ENCODE measurements at regions not wholly inside any gene's neighbourhood (a gene's known extent, or its start where the extent isn't known, plus 50 kb on each side); places are given as distances from the start of the nearest gene placed in this dataset.

GRCh38 chr10:1923586-1923985 is 186.3 kb upstream of the ADARB2 start:
- Mint-ChIP-seq H3K27ac (peak overlapping the region in 6 of 9 donors; percentile 2 to 87 (median 20)), H3K4me1 (peaks cover 0 to 22% (median 14%) of the 10 kb centered on the region in 7 donors), H3K27me3 (peaks cover 0 to 6% (median 0%) of the 10 kb centered on the region in 5 donors), H3K9me3 (peaks cover 0 to 7% (median 0%) of the 10 kb centered on the region in 11 donors), H3K4me3 (peak overlapping the region in 1 of 10 donors; percentile 26), H3K36me3 (peaks cover 0 to 2% (median 0%) of the 10 kb centered on the region in 5 donors)
- H3K27ac ChIP-seq (ENCODE audit: low read depth, low read length), result no peak overlapping the region
- H3K9me3 ChIP-seq (ENCODE audit: control insufficient read depth in 2 of 3, low read length in 3 of 3), result no peaks in the 10 kb centered on the region
- CTCF ChIA-PET, result interaction anchor here (0.9 kb wide), 1 partner anchor 12 kb away, joined by 3 read pairs; no protein-coding TSS in a partner anchor
- ATAC-seq (no peak), DNase-seq (peak in 5 of 9 donors; percentile 16 to 42 (median 33))
- H3K27me3 ChIP-seq (ENCODE audit: control insufficient read depth in 2 of 2, insufficient read depth in 2 of 2, low read length in 2 of 2), result no peaks in the 10 kb centered on the region
- peaks cover 0 to 4% of the 10 kb centered on the region in 2 donors for H3K4me1 ChIP-seq (ENCODE audit: control insufficient read depth in 2 of 2, insufficient read depth in 2 of 2, low read length in 2 of 2)
- intact Hi-C loops (cut with micrococcal nuclease), result no loop called here
- no peak overlapping the region for H3K4me3 ChIP-seq (ENCODE audit: low read length)
- POLR2A ChIA-PET, result no interaction called here
- H3K36me3 ChIP-seq (ENCODE audit: control insufficient read depth in 2 of 3, insufficient read depth in 3 of 3, low read length in 3 of 3), result no peaks in the 10 kb centered on the region

- no peak for ATAC-seq
- peaks cover 0 to 19% (median 14%) of the 10 kb centered on the region in 7 donors for H3K4me1 Mint-ChIP-seq
- H3K9me3 Mint-ChIP-seq, result peaks cover 0 to 19% (median 0%) of the 10 kb centered on the region in 11 donors
- H3K4me3 Mint-ChIP-seq, result no peak overlapping the region
- intact Hi-C loops (cut with micrococcal nuclease), result no loop called here
- Histone ChIP-seq H3K27me3 (ENCODE audit: control insufficient read depth in 2 of 2, insufficient read depth in 2 of 2, low read length in 2 of 2) (no peaks in the 10 kb centered on the region), H3K36me3 (ENCODE audit: control insufficient read depth in 2 of 3, insufficient read depth in 3 of 3, low read length in 3 of 3) (no peaks in the 10 kb centered on the region), H3K9me3 (ENCODE audit: control insufficient read depth in 2 of 3, low read length in 3 of 3) (no peaks in the 10 kb centered on the region), H3K27ac (ENCODE audit: low read depth, low read length) (no peak overlapping the region), H3K4me1 (ENCODE audit: control insufficient read depth in 2 of 2, insufficient read depth in 2 of 2, low read length in 2 of 2) (peaks cover 0 to 4% of the 10 kb centered on the region in 2 donors), H3K4me3 (ENCODE audit: low read length) (no peak overlapping the region)
- no peak overlapping the region for H3K27ac Mint-ChIP-seq
- CTCF ChIA-PET, result no interaction called here
- POLR2A ChIA-PET, result interaction anchor here (1.1 to 1.6 kb wide), 2 partner anchors 11 to 18 kb away, joined by 3 read pairs; no protein-coding TSS in a partner anchor
- H3K27me3 Mint-ChIP-seq, result peaks cover 0 to 4% (median 0%) of the 10 kb centered on the region in 5 donors
- H3K36me3 Mint-ChIP-seq, result peaks cover 0 to 2% (median 0%) of the 10 kb centered on the region in 5 donors
- no peak for DNase-seq
Measured at GRCh38 chr10:1920941-1921340, 183.6 kb upstream of the ADARB2 start.

DNA sequence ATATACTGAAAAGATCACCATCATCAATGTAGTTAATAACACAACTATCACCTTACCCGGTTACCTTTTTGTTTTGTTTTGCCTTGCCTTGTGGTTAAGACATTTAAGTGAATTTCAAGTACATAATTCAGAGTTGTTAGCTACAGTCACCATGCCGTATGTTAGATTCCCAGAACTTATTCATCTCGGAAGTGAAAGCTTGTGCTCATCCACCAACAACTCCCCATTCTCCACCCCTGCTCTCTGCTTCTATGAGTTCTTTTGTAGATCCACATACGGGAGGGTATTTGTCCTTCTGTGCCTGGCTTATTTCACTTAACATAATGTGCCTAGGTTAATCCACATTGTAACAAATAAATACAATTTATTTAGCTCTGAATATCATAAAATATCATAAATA is 182.8 kb upstream of the ADARB2 start:
- intact Hi-C loops (cut with micrococcal nuclease), result no loop called here
- DNase-seq (no peak), ATAC-seq (no peak)
- H3K27ac ChIP-seq (ENCODE audit: low read depth, low read length), result no peak overlapping the region
- POLR2A ChIA-PET, result no interaction called here
- no peaks in the 10 kb centered on the region for H3K27me3 ChIP-seq (ENCODE audit: control insufficient read depth in 2 of 2, insufficient read depth in 2 of 2, low read length in 2 of 2)
- H3K9me3 ChIP-seq (ENCODE audit: control insufficient read depth in 2 of 3, low read length in 3 of 3), result no peaks in the 10 kb centered on the region
- CTCF ChIA-PET, result no interaction called here
- H3K27ac Mint-ChIP-seq, result peak overlapping the region in 1 of 9 donors; percentile 45
- H3K27me3 Mint-ChIP-seq, result peaks cover 0 to 4% (median 0%) of the 10 kb centered on the region in 5 donors
- H3K4me3 ChIP-seq (ENCODE audit: low read length), result no peak overlapping the region
- peaks cover 0 to 19% (median 14%) of the 10 kb centered on the region in 7 donors for H3K4me1 Mint-ChIP-seq
- peaks cover 0 to 4% of the 10 kb centered on the region in 2 donors for H3K4me1 ChIP-seq (ENCODE audit: control insufficient read depth in 2 of 2, insufficient read depth in 2 of 2, low read length in 2 of 2)
- no peaks in the 10 kb centered on the region for H3K36me3 ChIP-seq (ENCODE audit: control insufficient read depth in 2 of 3, insufficient read depth in 3 of 3, low read length in 3 of 3)
- peak overlapping the region in 1 of 10 donors; percentile 10 for H3K4me3 Mint-ChIP-seq
- peaks cover 0 to 2% (median 0%) of the 10 kb centered on the region in 5 donors for H3K36me3 Mint-ChIP-seq
- H3K9me3 Mint-ChIP-seq, result peaks cover 0 to 19% (median 0%) of the 10 kb centered on the region in 11 donors

- no peaks in the 10 kb centered on the region for H3K4me1 ChIP-seq (ENCODE audit: control insufficient read depth in 2 of 2, insufficient read depth in 2 of 2, low read length in 2 of 2)
- Mint-ChIP-seq H3K27ac (no peak overlapping the region), H3K36me3 (no peaks in the 10 kb centered on the region), H3K27me3 (no peaks in the 10 kb centered on the region), H3K4me1 (no peaks in the 10 kb centered on the region), H3K4me3 (no peak overlapping the region), H3K9me3 (peaks cover 0 to 2% (median 0%) of the 10 kb centered on the region in 11 donors)
- POLR2A ChIA-PET, result no interaction called here
- no peak overlapping the region for H3K27ac ChIP-seq (ENCODE audit: low read depth, low read length)
- DNase-seq (no peak), ATAC-seq (no peak)
- intact Hi-C loops (cut with micrococcal nuclease), result no loop called here
- H3K9me3 ChIP-seq (ENCODE audit: control insufficient read depth in 2 of 3, low read length in 3 of 3), result no peaks in the 10 kb centered on the region
- H3K27me3 ChIP-seq (ENCODE audit: control insufficient read depth in 2 of 2, insufficient read depth in 2 of 2, low read length in 2 of 2), result no peaks in the 10 kb centered on the region
- H3K4me3 ChIP-seq (ENCODE audit: low read length), result no peak overlapping the region
- H3K36me3 ChIP-seq (ENCODE audit: control insufficient read depth in 2 of 3, insufficient read depth in 3 of 3, low read length in 3 of 3), result no peaks in the 10 kb centered on the region
- CTCF ChIA-PET, result interaction anchor here (1.0 kb wide), 1 partner anchor 11 kb away, joined by 3 read pairs; no protein-coding TSS in a partner anchor
Measured at GRCh38 chr10:1911771-1912170, 174.4 kb upstream of the ADARB2 start.

DNA sequence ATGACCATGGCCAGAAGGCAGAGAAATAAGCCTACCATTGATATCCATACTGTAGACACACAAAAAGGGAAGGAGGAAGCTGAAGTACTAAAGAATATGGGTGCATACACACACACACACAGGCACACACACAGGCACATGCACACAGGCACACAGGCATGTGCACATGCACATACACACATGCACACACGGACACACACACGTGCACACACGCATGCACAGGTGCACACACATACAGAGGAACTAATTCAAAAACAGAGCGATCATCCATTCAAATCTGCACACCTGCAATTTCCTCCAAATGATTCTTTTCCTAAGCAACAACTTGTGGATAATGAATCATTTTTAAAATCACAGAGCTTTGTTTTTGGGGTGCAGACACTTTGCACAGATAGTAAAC is 166.7 kb upstream of the ADARB2 start:
- H3K9me3 Mint-ChIP-seq, result peaks cover 0 to 10% (median 0%) of the 10 kb centered on the region in 11 donors
- DNase-seq (no peak), ATAC-seq (no peak)
- H3K4me1 Mint-ChIP-seq, result peaks cover 0 to 7% (median 0%) of the 10 kb centered on the region in 7 donors
- H3K27me3 Mint-ChIP-seq, result peaks cover 0 to 6% (median 0%) of the 10 kb centered on the region in 5 donors
- H3K36me3 ChIP-seq (ENCODE audit: control insufficient read depth in 2 of 3, insufficient read depth in 3 of 3, low read length in 3 of 3), result no peaks in the 10 kb centered on the region
- intact Hi-C loops (cut with micrococcal nuclease), result no loop called here
- H3K27ac ChIP-seq (ENCODE audit: low read depth, low read length), result no peak overlapping the region
- no peak overlapping the region for H3K27ac Mint-ChIP-seq
- no peak overlapping the region for H3K4me3 ChIP-seq (ENCODE audit: low read length)
- CTCF ChIA-PET, result no interaction called here
- no peaks in the 10 kb centered on the region for H3K36me3 Mint-ChIP-seq
- H3K9me3 ChIP-seq (ENCODE audit: control insufficient read depth in 2 of 3, low read length in 3 of 3), result no peaks in the 10 kb centered on the region
- POLR2A ChIA-PET, result no interaction called here
- no peaks in the 10 kb centered on the region for H3K27me3 ChIP-seq (ENCODE audit: control insufficient read depth in 2 of 2, insufficient read depth in 2 of 2, low read length in 2 of 2)
- H3K4me1 ChIP-seq (ENCODE audit: control insufficient read depth in 2 of 2, insufficient read depth in 2 of 2, low read length in 2 of 2), result no peaks in the 10 kb centered on the region
- H3K4me3 Mint-ChIP-seq, result no peak overlapping the region

DNA sequence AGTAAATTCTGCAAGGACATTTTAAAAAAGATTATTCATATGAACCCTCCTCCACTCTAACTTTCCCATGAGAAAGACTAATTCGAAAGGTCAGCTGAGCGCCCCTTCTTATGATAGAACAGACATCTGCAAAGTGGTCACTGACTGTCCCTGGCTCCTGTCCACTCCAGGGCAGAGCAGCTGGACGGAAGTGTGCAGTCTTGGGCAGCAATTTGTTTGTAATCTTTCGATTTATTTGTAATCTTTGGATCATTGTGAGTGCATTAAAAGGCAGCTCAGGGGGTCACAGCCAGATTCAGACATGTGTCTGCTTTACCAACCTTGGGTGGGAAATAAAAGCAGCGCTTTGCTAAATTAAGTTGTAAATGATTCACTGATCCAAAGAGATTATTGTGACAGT is 158.8 kb upstream of the ADARB2 start:
- Mint-ChIP-seq H3K4me1 (peaks cover 0 to 20% (median 12%) of the 10 kb centered on the region in 7 donors), H3K27ac (peak overlapping the region in 2 of 9 donors; percentile 20 to 33), H3K4me3 (no peak overlapping the region), H3K36me3 (no peaks in the 10 kb centered on the region), H3K9me3 (peaks cover 0 to 5% (median 0%) of the 10 kb centered on the region in 11 donors), H3K27me3 (peaks cover 0 to 6% (median 0%) of the 10 kb centered on the region in 5 donors)
- ChIA-PET POLR2A (no interaction called here), CTCF (no interaction called here)
- Histone ChIP-seq H3K4me3 (ENCODE audit: low read length) (no peak overlapping the region), H3K27ac (ENCODE audit: low read depth, low read length) (no peak overlapping the region), H3K9me3 (ENCODE audit: control insufficient read depth in 2 of 3, low read length in 3 of 3) (no peaks in the 10 kb centered on the region), H3K27me3 (ENCODE audit: control insufficient read depth in 2 of 2, insufficient read depth in 2 of 2, low read length in 2 of 2) (no peaks in the 10 kb centered on the region), H3K36me3 (ENCODE audit: control insufficient read depth in 2 of 3, insufficient read depth in 3 of 3, low read length in 3 of 3) (no peaks in the 10 kb centered on the region), H3K4me1 (ENCODE audit: control insufficient read depth in 2 of 2, insufficient read depth in 2 of 2, low read length in 2 of 2) (peaks cover 0 to 5% of the 10 kb centered on the region in 2 donors)
- DNase-seq (no peak), ATAC-seq (no peak)
- intact Hi-C loops (cut with micrococcal nuclease), result no loop called here

- intact Hi-C loops (cut with micrococcal nuclease), result no loop called here
- POLR2A ChIA-PET, result no interaction called here
Measured at GRCh38 chr10:1895691-1896090, 158.4 kb upstream of the ADARB2 start.

More at GRCh38 chr10:1895691-1896090, 158.4 kb upstream of the ADARB2 start:
- no peaks in the 10 kb centered on the region for H3K9me3 ChIP-seq (ENCODE audit: control insufficient read depth in 2 of 3, low read length in 3 of 3)
- Mint-ChIP-seq H3K9me3 (peaks cover 0 to 5% (median 0%) of the 10 kb centered on the region in 11 donors), H3K27me3 (peaks cover 0 to 6% (median 0%) of the 10 kb centered on the region in 5 donors), H3K4me3 (no peak overlapping the region), H3K4me1 (peaks cover 0 to 20% (median 12%) of the 10 kb centered on the region in 7 donors), H3K27ac (peak overlapping the region in 2 of 9 donors; percentile 34 to 76), H3K36me3 (no peaks in the 10 kb centered on the region)
- CTCF ChIA-PET, result no interaction called here
- no peak for ATAC-seq
- no peak for DNase-seq
- no peak overlapping the region for H3K4me3 ChIP-seq (ENCODE audit: low read length)
- peaks cover 0 to 5% of the 10 kb centered on the region in 2 donors for H3K4me1 ChIP-seq (ENCODE audit: control insufficient read depth in 2 of 2, insufficient read depth in 2 of 2, low read length in 2 of 2)
- H3K27me3 ChIP-seq (ENCODE audit: control insufficient read depth in 2 of 2, insufficient read depth in 2 of 2, low read length in 2 of 2), result no peaks in the 10 kb centered on the region
- no peak overlapping the region for H3K27ac ChIP-seq (ENCODE audit: low read depth, low read length)
- H3K36me3 ChIP-seq (ENCODE audit: control insufficient read depth in 2 of 3, insufficient read depth in 3 of 3, low read length in 3 of 3), result no peaks in the 10 kb centered on the region

All from naive thymus-derived CD4-positive, alpha-beta T cell (primary cell).